Uterus (tissue), 3 donors: ENCODE measurements at regions not wholly inside any gene's neighbourhood (a gene's known extent, or its start where the extent isn't known, plus 50 kb on each side); places are given as distances from the start of the nearest gene placed in this dataset.

Experiments
- DNase-seq, 2 donors: peaks; one replicate each; pipeline ENCODE4 v3.0.0-alpha.2; 2019 to 2020
- H3K27ac ChIP-seq, 2 donors: fragments of 200-600 bp; sonication (generic); 1 replicate in 1 of 2; 2 replicates in 1 of 2; pipeline ENCODE4 v1.5.1; 2016 to 2018
- H3K27me3 ChIP-seq, 2 donors: fragments of 200-600 bp; sonication (generic); one replicate each; pipeline ENCODE4 v1.5.1; 2018 to 2019; ENCODE audit warnings: control low read depth in 1 of 2
- H3K36me3 ChIP-seq, 2 donors: fragments of 200-600 bp; sonication (generic); one replicate each; pipeline ENCODE4 v1.5.1; 2019; ENCODE audit warnings: control low read depth in 1 of 2
- H3K4me1 ChIP-seq, 2 donors: fragments of 200-600 bp; sonication (generic); one replicate each; pipeline ENCODE4 v1.5.1; 2018 to 2019; ENCODE audit warnings: control low read depth in 1 of 2
- H3K4me3 ChIP-seq, 2 donors: fragments of 200-600 bp; sonication (generic); 1 replicate in 1 of 2; 2 replicates in 1 of 2; pipeline ENCODE4 v1.5.1; 2018 to 2019; ENCODE audit warnings: mild to moderate bottlenecking in 1 of 2
- H3K9me3 ChIP-seq, 2 donors: fragments of 200-600 bp; sonication (generic); one replicate each; pipeline ENCODE4 v1.5.1; 2019; ENCODE audit warnings: control low read depth in 1 of 2
- POLR2A ChIP-seq, 2 donors: fragments of 450-650 bp; IDR thresholded peaks; one replicate each; pipeline ENCODE4 v1.6.1; 2016; ENCODE audit warnings: antibody characterized with exemption in 2 of 2, mild to moderate bottlenecking in 1 of 2, moderate library complexity in 1 of 2
- intact Hi-C: fragments of 100-400 bp; cut with DNase I; formaldehyde crosslinking; loops from one replicate; pipeline ENCODE4 v1.15.1; 2023; ENCODE audit warnings: low total_unique reads
- TF ChIP-seq, protein P1 (sequence below), 4 experiments: fragments of 200-600 bp in 2 of 4; fragments of 450-650 bp in 2 of 4; sonication (generic) in 2 of 4; IDR thresholded peaks; one replicate each; pipeline ENCODE4 v1.5.1; 2016 to 2019; ENCODE audit warnings: antibody characterized with exemption in 4 of 4, mild to moderate bottlenecking in 2 of 4, moderate library complexity in 1 of 4
- donor health status: DM: yes; HTN: yes; CAD: no.

DNA sequence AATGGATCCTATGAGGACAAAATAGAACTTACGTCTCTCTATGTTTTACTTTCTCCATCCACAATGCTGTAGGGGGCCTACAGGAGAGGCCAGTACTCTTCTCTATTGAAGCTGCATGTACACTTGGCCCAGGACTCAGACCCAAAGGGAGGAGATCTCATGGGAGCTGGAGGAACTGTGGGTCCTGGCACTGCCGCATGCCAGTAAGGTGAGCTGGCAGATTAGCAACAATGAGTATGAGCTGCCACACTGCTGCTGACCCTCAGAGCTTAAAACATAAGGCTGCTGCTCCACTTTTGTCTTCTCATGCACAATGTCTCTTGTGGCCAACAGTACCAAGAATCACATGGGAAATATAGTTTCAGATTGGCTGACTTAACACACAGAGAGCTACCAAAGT lies 57.8 kb upstream of the TBC1D5 start:
- Histone ChIP-seq H3K27ac (no peak overlapping the region), H3K4me3 (no peak overlapping the region), H3K4me1 (no peaks in the 10 kb centered on the region), H3K36me3 (no peaks in the 10 kb centered on the region), H3K27me3 (no peaks in the 10 kb centered on the region), H3K9me3 (no peaks in the 10 kb centered on the region)
- intact Hi-C loops, result no loop called here
- no peak for DNase-seq
- TF ChIP-seq POLR2A (IDR thresholded peaks at IDR 0.05), result no peak
- TF ChIP-seq, protein P1, sequence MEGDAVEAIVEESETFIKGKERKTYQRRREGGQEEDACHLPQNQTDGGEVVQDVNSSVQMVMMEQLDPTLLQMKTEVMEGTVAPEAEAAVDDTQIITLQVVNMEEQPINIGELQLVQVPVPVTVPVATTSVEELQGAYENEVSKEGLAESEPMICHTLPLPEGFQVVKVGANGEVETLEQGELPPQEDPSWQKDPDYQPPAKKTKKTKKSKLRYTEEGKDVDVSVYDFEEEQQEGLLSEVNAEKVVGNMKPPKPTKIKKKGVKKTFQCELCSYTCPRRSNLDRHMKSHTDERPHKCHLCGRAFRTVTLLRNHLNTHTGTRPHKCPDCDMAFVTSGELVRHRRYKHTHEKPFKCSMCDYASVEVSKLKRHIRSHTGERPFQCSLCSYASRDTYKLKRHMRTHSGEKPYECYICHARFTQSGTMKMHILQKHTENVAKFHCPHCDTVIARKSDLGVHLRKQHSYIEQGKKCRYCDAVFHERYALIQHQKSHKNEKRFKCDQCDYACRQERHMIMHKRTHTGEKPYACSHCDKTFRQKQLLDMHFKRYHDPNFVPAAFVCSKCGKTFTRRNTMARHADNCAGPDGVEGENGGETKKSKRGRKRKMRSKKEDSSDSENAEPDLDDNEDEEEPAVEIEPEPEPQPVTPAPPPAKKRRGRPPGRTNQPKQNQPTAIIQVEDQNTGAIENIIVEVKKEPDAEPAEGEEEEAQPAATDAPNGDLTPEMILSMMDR (IDR thresholded peaks at IDR 0.05), result no peak

DNA sequence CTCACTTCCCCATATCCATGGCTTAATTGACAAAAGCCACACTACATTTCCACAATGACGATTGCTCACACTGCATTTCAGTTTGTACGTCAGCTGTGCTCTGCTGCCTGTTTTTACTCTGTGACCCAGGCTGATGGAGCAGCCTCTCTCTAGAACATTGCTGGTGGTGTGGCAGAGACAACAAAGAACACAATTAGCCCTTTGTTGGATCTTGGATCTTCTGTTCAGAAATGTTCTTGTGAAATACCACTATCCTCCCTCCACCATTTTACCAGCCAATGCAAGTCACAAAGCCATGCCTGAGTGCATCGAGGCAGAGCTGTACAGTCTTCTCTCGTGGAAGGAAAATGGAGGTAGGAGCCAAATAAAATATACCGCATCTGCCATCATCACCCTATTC lies 56.9 kb upstream of the TBC1D5 start:
- Histone ChIP-seq H3K27me3 (no peaks in the 10 kb centered on the region), H3K27ac (no peak overlapping the region), H3K9me3 (no peaks in the 10 kb centered on the region), H3K4me1 (no peaks in the 10 kb centered on the region), H3K4me3 (no peak overlapping the region), H3K36me3 (no peaks in the 10 kb centered on the region)
- intact Hi-C loops, result no loop called here
- TF ChIP-seq POLR2A (IDR thresholded peaks at IDR 0.05), result no peak
- TF ChIP-seq, protein P1 (IDR thresholded peaks at IDR 0.05), result no peak
- DNase-seq, result no peak

DNA sequence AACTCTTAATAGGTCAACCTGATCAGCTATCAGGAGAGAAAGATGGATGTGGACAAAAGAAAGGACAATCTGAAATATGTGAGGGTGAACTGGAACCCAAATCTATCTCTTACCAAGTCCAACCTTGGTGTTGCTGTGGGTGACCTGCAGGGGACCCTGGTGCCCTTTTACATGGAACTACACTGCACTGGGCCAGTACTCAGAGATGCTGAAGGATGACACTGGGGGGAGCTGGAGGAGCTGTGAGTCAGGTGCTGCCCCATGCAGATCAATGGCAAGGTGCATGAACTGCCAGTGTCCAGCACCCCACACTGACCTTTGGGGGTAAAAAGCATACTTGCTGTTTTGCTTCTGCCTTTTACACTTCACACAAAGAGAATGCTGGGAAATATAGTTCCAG lies 55.6 kb upstream of the TBC1D5 start:
- no peak for DNase-seq
- intact Hi-C loops, result no loop called here
- Histone ChIP-seq H3K36me3 (no peaks in the 10 kb centered on the region), H3K4me3 (no peak overlapping the region), H3K4me1 (no peaks in the 10 kb centered on the region), H3K27ac (no peak overlapping the region), H3K9me3 (no peaks in the 10 kb centered on the region), H3K27me3 (no peaks in the 10 kb centered on the region)
- no peak for TF ChIP-seq POLR2A (IDR thresholded peaks at IDR 0.05)
- TF ChIP-seq, protein P1 (IDR thresholded peaks at IDR 0.05), result no peak

DNA sequence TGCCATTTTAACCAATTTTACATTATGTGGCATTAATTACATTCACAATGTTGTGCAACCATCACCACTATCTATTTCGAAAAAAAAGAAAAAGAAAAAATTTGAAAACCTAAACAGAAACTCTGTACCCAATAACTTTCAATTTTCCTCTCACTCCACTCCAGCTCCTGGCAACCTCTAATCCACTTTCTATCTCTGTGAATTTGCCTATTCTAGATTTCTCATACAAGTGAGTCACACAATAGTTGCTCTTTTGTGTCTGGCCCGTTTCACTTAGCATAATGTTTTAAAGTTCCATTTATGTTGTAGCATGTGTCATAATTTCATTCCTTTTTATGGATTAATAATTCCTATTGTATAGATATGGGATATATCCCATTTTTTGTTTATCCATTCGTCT lies 53.3 kb upstream of the TBC1D5 start:
- Histone ChIP-seq H3K4me1 (no peaks in the 10 kb centered on the region), H3K27me3 (no peaks in the 10 kb centered on the region), H3K9me3 (no peaks in the 10 kb centered on the region), H3K4me3 (no peak overlapping the region), H3K27ac (no peak overlapping the region), H3K36me3 (no peaks in the 10 kb centered on the region)
- no peak for DNase-seq
- intact Hi-C loops, result no loop called here
- no peak for TF ChIP-seq POLR2A (IDR thresholded peaks at IDR 0.05)
- TF ChIP-seq, protein P1 (IDR thresholded peaks at IDR 0.05), result no peak

DNA sequence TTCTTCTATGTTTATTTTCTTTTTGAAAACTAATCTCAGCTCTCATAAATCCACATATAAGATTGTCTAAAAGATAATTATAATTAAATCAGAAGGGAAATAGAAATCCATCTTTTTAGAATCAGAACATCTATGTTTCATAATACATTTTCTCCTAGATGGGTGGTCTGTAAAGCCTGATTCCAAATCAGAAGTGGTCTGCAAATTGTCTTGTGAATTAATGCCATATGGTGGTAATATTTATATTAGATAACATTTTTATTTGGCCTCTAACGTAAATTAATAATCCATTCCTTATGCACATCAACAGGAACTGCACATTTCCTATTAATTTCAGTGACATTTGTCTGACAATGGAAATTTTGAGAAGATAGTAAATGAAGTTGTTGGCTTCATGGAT lies 52.8 kb upstream of the TBC1D5 start:
- intact Hi-C loops, result no loop called here
- Histone ChIP-seq H3K4me3 (no peak overlapping the region), H3K9me3 (no peaks in the 10 kb centered on the region), H3K36me3 (no peaks in the 10 kb centered on the region), H3K27me3 (no peaks in the 10 kb centered on the region), H3K4me1 (no peaks in the 10 kb centered on the region), H3K27ac (no peak overlapping the region)
- no peak for TF ChIP-seq POLR2A (IDR thresholded peaks at IDR 0.05)
- TF ChIP-seq, protein P1 (IDR thresholded peaks at IDR 0.05), result no peak
- no peak for DNase-seq
